BJ (cell line): ENCODE measurements at regions not wholly inside any gene's neighbourhood (a gene's known extent, or its start where the extent isn't known, plus 50 kb on each side); places are given as distances from the start of the nearest gene placed in this dataset.

Experiments
- CTCF ChIA-PET: fragments of 350-600 bp; formaldehyde crosslinking; extraction: SDS; loops from one replicate; lab custom pipeline; 2021; ENCODE audit warnings: antibody characterized with exemption, inconsistent platforms; lab: Yijun Ruan, JAX
- POLR2A ChIA-PET: fragments of 300-600 bp; sonication (Branson Sonifier 250); formaldehyde crosslinking; extraction: SDS; loops from one replicate; lab custom pipeline; 2021; ENCODE audit warnings: antibody characterized with exemption; lab: Charles Lee
- DNase-seq: peaks from one replicate; pipeline ENCODE4 v3.0.0-alpha.2; 2011; ENCODE audit warnings: low read depth
- H3K27me3 ChIP-seq: 2 replicates; pipeline ENCODE4 v1.6.0; 2011; ENCODE audit warnings: low read length; ENCODE audit not compliant: control insufficient read depth, insufficient read depth
- H3K36me3 ChIP-seq: 2 replicates; pipeline ENCODE4 v1.5.1; 2011; ENCODE audit warnings: low read length; ENCODE audit not compliant: control insufficient read depth, insufficient read depth
- H3K4me3 ChIP-seq: 2 replicates; pipeline ENCODE4 v1.5.1; 2011; ENCODE audit warnings: low read depth, mild to moderate bottlenecking, control low read depth, low read length
- TF ChIP-seq, protein P1 (sequence below): IDR thresholded peaks from 2 replicates; pipeline ENCODE4 v1.5.1; 2011; ENCODE audit warnings: low read depth, mild to moderate bottlenecking, control low read depth, inconsistent platforms, low read length, moderate library complexity; ENCODE audit not compliant: insufficient read depth

DNA sequence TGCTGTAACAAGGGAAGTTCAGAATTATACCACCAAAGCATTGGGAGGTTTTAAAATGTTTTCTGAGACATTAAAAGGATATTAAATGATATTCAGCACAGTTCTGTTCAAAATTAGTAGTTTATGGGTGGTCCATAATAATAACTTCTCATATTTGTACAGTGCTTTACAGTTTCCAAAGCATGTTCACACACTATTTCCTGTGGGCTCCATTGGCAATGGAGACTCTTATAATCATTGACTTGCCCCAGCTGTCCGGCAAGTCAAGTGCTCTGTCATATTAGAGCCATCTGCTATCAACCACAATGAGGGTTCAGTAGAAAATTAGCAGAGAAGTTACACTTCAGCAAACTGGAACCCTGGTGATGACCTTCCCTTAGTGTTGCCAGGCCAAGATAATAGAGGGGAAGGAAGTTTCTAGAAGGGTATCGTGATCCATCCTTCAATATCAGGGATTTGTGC lies 526.6 kb upstream of the CCDC196 start:
- Histone ChIP-seq H3K27me3 (peaks cover 1% of the 10 kb centered on the region; the same call in 1 of the 2 replicates), H3K36me3 (no peaks in the 10 kb centered on the region), H3K4me3 (no peak overlapping the region)
- no peak for DNase-seq
- TF ChIP-seq, protein P1, sequence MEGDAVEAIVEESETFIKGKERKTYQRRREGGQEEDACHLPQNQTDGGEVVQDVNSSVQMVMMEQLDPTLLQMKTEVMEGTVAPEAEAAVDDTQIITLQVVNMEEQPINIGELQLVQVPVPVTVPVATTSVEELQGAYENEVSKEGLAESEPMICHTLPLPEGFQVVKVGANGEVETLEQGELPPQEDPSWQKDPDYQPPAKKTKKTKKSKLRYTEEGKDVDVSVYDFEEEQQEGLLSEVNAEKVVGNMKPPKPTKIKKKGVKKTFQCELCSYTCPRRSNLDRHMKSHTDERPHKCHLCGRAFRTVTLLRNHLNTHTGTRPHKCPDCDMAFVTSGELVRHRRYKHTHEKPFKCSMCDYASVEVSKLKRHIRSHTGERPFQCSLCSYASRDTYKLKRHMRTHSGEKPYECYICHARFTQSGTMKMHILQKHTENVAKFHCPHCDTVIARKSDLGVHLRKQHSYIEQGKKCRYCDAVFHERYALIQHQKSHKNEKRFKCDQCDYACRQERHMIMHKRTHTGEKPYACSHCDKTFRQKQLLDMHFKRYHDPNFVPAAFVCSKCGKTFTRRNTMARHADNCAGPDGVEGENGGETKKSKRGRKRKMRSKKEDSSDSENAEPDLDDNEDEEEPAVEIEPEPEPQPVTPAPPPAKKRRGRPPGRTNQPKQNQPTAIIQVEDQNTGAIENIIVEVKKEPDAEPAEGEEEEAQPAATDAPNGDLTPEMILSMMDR, result no peak
- CTCF ChIA-PET, result interaction anchor here (0.6 to 7.5 kb wide), 21 partner anchors 10 to 800 kb away, joined by 3 to 65 read pairs (median 4); partner anchors contain the start of gene FUT8
- POLR2A ChIA-PET, result no interaction called here

DNA sequence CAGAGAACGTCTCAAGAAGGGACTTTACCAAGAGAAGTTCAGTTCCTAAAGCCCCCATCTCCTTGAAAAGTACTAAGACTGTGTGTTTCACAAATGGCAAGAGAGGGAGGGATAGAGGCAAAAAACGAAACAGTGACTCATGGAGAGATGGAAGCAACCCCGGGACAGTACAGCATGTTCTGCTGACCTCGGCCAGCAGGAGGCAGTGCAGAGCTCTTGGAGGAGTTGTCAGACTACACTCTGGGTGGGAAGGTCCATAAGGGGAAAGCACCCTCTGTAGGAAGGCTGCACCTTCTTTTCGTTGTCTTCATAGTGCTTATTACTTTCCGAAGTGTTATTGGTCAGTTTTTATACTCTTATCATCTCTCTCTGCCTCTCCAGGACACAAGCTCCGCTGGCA lies 525.2 kb upstream of the CCDC196 start:
- CTCF ChIA-PET, result interaction anchor here (0.6 to 7.5 kb wide), 17 partner anchors 8 to 863 kb away, joined by 3 to 65 read pairs (median 5); partner anchors contain the start of gene FUT8
- TF ChIP-seq, protein P1, result peak; percentile 50
- no peak for DNase-seq

GRCh38 chr14:65962952-65963351 lies 523.2 kb upstream of the CCDC196 start:
- CTCF ChIA-PET, result no interaction called here
- POLR2A ChIA-PET, result no interaction called here
- DNase-seq, result no peak
- peaks cover 1% of the 10 kb centered on the region; the same call in 1 of the 2 replicates for H3K27me3 ChIP-seq
- TF ChIP-seq, protein P1, result no peak
- no peak overlapping the region for H3K4me3 ChIP-seq
- H3K36me3 ChIP-seq, result no peaks in the 10 kb centered on the region

More for the DNA sequence above, 525.2 kb upstream of the CCDC196 start:
- no peaks in the 10 kb centered on the region for H3K36me3 ChIP-seq
- peaks cover 1% of the 10 kb centered on the region; the same call in 1 of the 2 replicates for H3K27me3 ChIP-seq
- no peak overlapping the region for H3K4me3 ChIP-seq
- POLR2A ChIA-PET, result no interaction called here

DNA sequence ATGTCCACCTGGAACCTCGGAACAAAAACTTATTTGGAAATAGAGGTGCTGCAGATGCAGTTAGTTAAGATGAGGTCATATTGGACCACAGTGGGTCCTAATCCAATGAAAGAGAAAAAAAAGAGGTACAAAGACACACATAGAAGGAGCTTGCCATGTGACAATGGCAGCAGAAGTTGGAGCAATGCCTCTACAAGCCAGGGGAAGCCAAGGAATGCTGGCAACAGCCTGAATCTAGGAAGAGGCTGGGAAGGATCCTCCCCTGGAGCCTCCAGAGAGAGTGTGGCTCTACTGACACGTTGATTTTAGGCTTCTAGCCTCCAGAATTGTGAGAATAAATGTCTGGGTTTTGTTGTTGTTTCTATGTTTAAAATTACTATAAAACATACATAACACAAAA lies 521.8 kb upstream of the CCDC196 start:
- POLR2A ChIA-PET, result no interaction called here
- Histone ChIP-seq H3K27me3 (peaks cover 1% of the 10 kb centered on the region; the same call in 1 of the 2 replicates), H3K4me3 (no peak overlapping the region), H3K36me3 (no peaks in the 10 kb centered on the region)
- CTCF ChIA-PET, result no interaction called here
- TF ChIP-seq, protein P1, result no peak
- DNase-seq, result no peak

DNA sequence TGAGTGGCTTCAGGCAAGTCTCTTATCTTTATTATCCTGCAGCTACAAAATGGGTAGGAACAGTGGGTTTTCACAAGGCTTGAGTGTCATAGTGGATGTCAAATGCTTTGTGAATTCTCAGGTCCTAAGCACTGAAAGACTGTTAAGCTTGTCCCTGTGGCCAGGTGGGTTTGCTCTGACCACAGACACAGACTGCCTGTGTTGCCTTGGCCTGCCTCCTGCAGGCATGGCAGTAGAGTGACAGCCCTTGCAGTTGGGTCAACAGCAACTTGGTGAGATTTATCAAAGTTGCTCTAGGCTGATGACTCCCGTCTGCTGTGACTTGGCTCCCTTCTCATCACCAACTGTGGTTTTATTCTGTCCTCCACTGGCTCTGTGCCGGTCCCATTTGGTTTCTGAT lies 520.0 kb upstream of the CCDC196 start:
- POLR2A ChIA-PET, result no interaction called here
- H3K36me3 ChIP-seq, result no peaks in the 10 kb centered on the region
- peaks cover 1% of the 10 kb centered on the region; the same call in 1 of the 2 replicates for H3K27me3 ChIP-seq
- H3K4me3 ChIP-seq, result no peak overlapping the region
- TF ChIP-seq, protein P1, result no peak
- DNase-seq, result no peak
- CTCF ChIA-PET, result interaction anchor here (1.5 kb wide), 1 partner anchor 10 kb away, joined by 3 read pairs; no protein-coding TSS in a partner anchor
